NCI-H748 (cell line): ENCODE measurements at regions not wholly inside any gene's neighbourhood (a gene's known extent, or its start where the extent isn't known, plus 50 kb on each side); places are given as distances from the start of the nearest gene placed in this dataset.

Experiments
- DNase-seq: peaks from one replicate; lab custom pipeline; 2025; ENCODE audit not compliant: unreplicated experiment; lab: John Stamatoyannopoulos, UW

DNA sequence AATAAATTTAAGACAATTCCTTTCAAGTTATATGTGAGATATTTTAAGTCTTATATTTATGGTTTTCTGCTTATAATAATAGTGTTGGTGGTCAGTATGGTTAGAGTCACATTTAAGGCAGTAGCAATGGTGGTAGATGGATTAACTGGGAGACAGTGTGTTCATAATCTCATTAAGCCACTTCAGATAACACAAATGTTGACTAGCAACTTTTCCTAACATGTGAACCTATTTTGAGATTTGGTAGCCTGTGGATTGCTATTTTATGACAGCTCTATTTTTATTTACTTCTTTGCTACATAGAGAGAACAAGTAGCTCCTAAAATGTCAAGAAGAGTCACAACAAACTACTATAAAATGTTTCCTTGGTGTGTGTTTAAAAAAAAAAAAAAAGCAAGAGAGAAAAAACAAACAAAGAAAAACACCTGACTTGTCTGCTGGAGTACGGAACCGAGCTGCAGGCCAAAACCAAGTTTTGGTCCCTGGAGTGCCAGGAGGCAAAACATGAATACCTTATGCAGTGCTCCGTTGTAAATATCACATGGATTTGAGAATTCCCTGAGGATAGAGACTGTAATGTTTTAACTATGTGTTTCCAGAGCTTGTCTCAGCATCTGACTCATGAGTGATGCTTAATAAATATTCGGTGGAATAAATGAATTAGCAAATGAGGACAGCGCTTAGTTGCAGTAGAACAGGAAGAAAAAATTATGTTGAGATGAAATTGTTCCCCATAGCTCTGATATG is 457.1 kb upstream of the ROBO2 start:
- no peak for DNase-seq

DNA sequence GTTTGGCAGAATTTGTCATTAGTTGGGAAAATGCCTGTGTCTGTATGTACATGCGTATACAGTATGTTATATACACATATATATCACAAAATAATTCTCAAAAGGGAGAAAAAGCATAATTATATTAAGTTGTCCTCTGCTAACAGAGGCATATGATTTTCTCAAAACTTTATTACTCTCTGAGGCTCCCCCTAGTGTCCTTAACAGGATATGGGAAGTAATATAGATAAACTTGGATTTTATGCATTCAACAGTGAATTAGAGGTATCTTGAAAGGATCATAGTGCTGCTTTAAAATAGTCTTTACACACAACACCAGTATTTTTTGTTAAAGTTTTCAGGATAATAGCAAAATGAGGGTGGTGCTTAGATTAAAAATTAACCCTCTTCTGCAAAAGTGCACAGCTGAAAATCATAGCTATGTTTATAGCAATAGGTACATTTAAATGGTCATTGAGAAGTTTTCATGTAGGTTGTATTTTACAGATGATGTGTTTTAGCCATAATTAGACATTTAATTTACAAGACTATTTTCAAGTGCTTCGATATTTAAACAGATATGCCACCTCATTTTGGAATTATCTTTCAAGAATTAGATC is 454.0 kb upstream of the ROBO2 start:
- DNase-seq = no peak

DNA sequence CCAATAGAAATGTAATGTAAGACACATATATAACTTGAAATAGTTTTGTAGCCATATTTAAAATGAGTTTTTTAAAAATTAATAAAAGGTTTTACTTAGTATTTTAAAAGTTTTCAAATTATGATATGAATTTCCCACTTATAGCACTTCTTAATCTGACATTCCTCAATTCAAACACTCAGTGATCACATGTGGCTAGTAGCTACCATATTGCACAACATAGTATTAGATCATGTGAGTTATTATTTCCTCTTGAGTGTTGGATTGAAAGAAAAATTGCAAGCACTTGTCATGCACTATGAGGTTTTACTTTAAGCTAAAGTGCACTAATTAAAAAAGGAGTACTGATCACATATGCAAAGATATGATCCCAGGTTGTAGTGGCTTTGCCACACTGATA is 453.4 kb upstream of the ROBO2 start:
- no peak for DNase-seq

DNA sequence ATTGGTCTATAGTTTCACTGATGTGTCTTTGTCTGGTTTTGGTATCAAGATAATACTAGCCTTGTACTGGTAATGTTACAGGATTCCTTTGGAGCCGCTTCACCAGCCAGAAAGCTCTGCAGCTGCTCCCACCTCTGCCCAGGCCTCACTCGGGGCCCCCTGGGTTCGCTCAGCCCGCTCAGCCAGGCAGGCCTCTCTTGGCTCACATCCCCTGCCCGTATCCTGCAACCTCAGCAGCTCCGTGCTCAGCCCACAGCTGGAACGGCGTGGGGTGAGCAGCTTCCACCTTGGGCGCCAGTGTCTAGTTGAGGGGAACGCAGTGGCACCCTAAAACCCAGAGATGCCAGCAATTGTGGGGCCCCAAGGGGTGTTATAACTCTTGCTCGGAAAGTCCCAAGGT is 429.7 kb upstream of the ROBO2 start:
- no peak for DNase-seq

DNA sequence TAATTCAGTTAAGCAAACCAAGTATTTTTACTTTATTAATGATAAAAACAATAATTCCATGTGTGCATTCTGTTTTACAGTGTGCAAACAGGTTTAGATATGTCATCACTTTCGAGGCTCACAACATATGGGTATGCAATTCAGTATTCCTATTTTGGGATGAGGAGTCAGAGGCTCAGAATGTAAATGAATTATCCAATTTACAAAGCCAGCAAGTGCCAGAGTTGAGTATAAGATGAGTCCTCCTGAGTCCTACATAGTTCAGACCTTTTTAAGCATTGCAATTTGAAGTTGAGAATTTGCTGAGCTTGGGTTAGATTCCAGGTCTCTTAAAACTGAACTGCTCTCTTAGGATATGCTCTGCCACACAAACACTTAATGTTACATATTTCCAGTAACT is 424.2 kb upstream of the ROBO2 start:
- no peak for DNase-seq

DNA sequence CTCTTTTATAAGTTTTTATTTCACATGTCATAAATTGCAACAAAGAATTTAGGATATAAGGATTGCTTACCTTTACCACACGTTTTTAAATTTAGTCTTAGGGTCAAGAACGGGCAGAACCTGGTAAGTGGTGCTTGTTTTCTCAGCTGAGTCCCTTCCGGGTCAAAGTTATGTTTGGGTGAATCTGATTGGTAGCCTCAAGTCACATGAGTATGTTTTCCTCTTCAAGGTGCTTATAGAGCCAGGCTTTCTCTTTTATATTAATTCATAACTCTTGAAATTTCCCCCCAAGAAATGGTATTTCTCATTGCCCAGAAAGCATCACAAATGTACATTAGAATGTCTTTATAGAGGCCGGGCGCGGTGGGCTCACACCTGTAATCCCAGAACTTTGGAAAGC is 415.7 kb upstream of the ROBO2 start:
- no peak for DNase-seq

DNA sequence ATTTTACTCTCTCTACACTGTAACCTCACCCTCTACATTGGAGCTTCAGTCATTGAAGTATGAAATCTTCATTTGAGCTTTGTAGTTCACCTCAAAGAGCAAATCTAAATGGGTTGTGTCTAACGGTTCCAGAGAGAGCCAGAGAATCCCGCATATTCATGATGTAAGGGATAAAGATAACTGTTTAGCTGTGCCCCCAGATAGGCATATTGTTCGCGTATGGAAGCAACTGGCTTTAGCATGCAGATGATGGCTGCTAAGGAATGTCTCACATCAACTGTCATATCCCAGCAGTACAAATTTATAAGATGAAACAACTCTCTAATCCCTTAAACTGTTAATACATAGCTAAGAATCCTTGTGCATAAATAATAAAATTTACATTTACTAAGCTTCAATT is 412.7 kb upstream of the ROBO2 start:
- DNase-seq = no peak

DNA sequence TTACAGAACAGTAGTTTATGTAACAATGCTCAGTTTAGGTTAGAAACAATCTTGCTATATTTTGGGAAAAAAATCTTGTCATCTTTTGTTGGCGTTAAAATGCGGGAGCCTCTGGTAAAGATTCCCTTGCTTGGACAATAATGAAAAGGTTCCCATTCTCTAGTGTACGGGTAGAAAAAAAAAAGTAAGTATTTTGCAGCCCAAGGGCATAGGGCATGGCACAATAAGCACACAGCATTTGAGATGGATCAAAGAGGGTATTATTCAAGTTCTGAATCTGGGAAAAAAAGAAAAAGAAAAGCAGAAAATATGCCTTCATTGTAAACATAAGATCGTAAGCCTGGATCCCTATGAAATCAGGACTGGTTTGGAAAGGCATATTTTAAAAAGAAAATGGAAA is 408.6 kb upstream of the ROBO2 start:
- no peak for DNase-seq

DNA sequence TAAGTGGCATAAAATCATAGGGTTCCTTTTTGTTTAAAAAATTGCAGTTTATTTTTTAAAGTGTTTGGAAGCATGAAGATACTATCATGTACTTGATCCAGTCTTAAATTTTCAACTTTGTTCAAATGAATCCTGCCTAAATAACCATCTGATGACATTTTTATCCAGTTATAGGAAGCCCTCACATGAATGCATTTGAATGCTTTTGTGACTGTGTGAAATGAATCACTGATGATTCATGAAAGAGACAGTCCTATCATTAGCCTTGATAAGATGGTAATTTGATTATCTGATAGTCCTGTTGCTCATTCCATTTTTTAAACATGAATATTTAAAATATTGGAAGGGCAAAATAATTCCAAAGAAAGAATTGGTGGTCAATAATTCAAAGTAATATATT is 401.9 kb upstream of the ROBO2 start:
- no peak for DNase-seq

DNA sequence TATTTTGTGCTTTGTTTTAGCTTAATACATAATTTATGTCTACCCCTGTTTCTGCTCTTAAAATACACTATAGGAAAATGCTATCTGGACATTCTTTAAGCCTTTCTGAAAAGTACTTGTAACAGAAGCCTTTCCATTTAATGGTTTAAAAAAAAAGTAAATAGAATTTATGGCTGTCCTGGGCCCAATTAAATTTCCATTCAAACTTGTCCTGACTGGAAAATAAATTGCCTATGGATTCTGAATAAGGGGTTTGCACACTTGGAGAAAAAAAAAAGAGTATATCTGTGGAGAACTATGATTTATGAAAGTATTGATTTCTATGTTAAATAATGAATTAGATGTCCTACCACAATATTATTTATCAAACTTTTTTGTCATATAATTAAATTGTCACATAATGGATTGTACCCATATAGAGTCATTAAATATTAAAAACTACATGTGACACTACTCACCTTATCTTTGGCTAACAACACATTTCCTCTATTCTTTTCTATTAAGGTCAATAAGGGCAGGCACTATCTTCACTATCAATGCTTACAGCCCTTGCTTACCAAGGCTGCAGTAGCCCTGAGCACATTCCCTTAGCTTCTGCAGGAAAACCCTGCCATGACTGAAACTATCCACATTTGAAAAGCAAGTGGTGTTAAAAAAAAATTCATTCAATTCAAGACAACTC is 396.1 kb upstream of the ROBO2 start:
- DNase-seq = no peak

DNA sequence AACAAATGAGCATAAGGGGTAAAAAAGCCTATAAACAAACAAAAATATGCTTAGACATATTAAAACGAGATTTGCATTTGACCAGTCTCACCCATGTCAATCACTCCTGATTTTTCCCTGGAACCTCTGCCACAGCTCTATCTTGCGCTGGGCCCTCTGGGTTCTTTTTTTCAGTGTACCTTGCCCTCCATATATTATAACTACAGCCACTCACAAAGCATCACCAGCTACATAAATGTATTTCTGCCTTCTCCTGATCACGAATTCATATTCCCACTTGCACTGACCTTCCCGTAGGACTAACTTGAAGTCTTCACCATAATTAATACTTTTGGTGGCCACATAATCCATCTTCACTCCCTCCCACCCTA is 395.6 kb upstream of the ROBO2 start:
- no peak for DNase-seq

DNA sequence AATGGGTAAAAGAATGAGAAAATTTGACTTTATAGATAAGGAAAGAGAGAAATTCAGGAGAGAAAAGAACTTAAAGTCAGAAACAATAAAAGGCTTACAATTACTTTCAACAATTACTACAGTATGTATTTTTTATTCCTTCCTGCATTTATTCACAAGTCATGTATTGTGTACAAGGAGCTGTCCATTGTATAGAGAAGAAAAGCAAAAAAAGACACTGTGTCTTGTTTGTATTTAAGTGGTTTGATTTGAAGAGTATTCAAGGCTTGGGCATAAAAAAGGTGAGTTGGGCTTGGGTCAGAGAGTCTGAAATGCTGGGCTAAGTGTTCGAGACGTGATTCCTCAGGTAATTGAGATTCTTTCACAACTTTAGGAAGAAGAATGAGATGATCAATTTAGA is 394.2 kb upstream of the ROBO2 start:
- DNase-seq = no peak

DNA sequence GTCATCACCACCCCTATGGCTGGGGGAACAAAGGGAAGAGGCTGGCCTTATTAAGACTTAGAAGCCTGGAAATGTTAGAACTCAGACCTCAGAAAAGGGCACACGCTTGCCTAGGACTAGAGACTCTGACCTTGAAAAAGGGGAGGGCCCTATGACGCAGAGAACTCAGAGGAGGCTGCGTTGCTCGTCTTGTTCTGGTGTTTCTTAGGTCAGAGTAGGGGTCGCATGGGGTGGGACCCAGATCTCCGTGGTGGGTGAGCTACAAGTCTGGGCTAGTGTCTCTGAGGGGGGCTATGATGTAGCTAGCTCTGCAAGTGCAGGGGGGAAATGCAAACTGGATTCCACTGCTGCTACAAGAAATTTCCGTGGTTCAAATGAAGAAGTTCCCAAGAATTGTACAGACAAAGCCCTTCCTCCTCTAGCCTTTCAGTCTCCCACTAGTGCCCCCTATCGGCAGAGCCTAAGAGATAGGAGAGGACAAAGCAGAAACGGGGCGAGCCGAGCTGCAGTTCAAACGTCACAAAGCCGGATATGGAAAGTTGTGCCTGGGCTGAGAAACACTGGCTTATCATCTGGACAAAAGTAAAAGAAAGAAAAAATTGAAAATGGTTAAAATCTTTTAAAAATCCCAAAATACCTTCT is 392.9 kb upstream of the ROBO2 start:
- no peak for DNase-seq

DNA sequence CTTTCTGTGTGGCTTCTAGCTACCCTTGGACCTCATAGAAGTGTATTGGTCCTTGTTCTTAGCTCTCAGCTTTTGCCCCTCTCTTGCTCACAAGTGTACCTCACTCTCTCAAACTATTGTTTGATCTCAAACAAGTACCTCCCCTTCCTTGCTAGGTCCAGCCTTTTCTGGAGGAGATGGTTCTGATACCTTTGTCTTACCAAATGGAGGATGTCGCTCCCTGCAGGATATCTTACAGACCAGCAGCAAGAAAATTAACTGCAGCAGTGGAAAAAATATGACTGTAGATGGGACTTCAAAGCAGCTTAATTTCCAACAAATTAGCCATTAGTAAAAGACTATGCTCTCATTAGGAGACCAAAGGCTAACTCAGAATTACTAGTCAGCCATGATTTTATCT is 388.1 kb upstream of the ROBO2 start:
- no peak for DNase-seq

DNA sequence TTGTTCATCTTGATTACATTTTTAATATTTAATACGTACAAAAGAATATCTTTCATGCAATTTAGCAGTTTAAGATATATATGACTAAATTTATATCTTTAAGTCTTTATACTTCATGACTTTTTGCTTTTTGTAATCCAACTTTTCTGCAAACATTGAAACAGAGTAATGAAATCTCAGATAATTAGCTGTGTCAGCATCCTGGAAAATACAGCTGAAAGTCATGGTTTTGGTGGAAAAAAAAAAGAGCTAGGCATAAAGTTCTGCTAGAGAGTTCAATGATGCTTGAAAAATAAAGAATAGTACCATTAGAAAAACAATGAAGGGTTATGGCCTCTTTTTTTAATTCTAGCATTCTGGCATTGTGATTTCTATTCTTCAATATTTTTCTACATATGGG is 387.4 kb upstream of the ROBO2 start:
- no peak for DNase-seq

DNA sequence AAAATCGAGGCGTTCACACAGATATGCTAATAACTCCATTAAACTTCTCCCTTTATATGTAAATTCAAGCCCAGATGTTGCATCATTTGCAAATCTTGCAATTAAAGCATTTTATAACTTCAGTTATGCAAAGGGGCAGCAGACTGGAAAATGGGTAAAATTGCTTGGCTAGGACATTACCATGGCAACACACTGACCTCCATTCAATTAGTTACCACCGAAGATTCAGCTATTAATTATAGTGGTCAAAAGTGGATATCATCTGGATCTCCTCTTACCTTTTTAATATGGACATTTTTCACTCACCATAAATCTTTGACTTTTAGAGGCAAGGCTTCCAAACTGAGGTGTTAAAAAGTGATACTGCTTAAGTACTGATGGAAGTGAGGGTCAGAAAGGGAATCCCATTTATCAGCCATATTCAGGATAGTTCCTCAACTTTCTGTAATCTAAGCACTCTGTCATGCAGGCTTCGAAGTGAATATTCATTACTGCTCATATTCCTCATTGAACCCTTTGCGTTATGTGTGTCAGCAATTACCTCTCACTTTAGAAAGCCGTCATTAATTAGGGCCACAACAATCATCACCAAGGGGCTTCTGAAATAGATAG is 386.2 kb upstream of the ROBO2 start:
- DNase-seq = no peak

DNA sequence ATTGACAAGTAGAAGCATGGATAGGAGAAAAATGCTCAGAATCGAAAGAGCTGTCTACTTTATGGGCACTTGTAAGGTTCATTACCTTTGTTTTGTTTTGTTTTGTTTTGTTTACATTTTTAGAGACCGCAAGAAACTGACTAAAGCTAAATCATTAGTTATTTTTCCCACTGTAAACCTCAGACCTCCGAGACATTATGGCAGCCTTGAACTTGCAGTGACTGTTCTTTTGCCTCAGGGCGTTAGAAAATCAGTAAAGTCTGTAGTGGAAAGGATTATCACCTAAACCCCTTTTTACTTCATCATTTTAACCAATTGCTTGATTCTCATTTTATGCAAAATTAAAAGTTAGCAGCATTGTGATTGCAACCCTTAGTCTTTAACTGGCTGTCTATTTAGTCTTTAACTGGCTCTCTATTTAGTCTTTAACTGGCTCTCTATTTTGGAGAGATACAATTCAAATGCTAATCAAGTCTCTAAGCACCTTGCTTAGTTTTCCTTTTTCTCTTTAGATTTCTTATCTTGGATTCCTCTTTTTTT is 383.3 kb upstream of the ROBO2 start:
- DNase-seq = no peak

DNA sequence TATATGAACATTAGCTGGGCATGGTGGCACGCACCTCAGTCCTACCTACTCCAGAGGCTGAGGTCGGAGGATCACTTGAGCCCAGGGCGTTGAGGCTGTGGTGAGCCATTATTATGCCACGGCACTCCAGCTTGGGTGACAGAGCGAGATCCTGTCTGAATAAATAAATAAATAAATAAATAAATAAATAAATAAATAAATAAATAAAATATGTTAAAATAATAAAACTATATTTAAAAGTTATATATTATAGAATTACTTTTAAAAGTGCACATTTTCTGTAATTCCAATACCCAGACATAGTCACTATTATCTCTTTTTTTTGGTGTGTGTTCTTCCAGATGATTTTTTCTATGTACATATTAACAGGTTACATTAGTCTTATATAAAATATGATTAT is 382.0 kb upstream of the ROBO2 start:
- no peak for DNase-seq

DNA sequence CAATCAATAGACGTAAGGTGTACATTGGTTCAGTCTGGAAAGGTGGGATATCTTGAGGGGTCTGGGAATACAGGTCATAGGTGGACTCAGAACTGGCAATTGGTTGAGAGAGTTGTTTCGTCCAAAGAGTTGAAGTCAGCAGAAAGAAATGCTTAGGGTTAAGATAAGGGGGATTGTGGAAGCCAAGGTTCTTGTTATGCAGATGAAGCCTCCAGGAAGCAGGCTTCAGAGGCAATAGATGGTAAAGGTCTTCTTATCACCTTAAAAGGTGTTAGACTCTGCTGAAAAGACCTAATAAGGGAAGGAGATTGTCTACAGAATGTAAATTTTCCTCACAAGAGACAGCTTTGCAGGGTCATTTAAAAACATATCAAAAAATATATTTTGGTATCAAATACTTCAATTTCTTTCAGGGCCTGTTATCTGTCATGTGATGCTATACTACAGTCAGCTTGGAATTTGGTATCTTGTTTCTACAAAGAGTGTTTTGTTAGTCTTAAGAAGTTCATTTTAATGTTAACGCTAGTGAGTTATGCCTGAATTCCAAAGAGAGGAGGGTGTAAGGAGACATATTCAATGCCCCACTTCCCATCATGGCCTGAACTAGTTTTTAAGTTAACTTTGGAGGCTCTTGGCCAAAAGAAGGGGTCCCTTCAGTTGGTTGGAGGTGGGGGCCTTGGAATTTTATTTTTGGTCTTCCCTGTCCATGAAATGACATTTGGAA is 378.2 kb upstream of the ROBO2 start:
- DNase-seq = no peak

DNA sequence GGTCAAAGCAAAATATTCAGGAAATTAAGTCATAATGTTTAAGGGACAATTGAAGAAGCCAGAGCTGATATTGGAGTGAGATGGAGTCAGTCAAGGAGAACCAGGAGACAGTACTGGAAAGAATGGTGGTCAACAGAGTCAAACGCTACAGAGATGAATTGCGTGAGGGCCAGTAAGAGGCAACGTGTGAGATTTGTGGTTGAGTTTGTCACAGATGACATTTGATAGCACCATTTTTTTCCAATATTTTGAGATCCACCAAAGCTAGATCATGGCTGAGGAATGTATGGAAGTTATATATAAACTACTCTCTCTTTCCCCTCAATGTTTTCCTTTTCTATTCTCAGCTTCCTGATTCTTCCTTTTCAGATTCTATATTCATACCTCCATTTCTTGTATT is 375.1 kb upstream of the ROBO2 start:
- DNase-seq = no peak

DNA sequence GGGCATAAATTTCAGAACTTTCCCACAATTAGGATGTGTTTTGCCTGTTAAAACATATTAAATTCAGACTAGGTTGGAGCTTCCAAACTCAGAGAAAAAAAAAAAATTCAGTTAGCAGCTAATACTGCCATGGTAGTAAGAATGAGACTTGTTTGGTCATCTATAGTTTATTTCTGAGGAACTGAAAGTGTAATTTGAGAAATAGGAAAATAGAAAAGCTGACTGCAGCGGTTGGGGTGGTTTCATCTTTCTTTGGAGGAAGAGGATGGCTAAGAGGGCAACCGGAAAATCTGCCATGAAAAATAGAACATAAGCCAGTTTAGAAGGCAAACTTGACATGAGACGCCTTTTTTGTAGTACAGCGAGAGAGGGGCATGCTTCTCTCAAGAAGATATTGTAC is 371.2 kb upstream of the ROBO2 start:
- DNase-seq = no peak
